Stimulated activated CD4-positive, alpha-beta T cell treated with anti-CD3 and anti-CD28 coated beads, Interleukin-2, amount 100 ng/mL, for 48 hours (primary cell): ENCODE measurements at regions not wholly inside any gene's neighbourhood (a gene's known extent, or its start where the extent isn't known, plus 50 kb on each side); places are given as distances from the start of the nearest gene placed in this dataset.

ENCODE experiments used
- DNase-seq, 2 donors: peaks; one replicate each; pipeline ENCODE4 v3.0.0-alpha.2; 2020

DNA sequence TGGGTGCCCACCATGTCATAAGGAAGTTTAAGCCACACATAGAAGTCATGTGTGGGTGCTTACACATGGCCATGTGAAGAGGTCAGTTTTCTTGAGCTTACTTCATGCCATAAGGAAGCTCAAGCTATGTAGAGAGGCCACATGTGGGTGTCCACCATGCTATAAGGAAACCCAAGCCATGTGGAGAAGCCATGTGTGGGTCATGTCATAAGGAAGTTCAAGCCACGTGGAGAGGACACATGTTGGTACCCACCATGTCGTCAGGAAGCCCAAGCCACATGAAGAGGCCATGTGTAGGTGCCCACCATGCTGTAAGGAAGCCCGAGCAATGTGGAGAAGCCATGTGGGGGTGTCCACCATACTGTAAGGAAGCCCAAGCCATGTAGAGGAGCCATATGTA lies 1089.2 kb upstream of the AUTS2 start:
- no peak for DNase-seq

DNA sequence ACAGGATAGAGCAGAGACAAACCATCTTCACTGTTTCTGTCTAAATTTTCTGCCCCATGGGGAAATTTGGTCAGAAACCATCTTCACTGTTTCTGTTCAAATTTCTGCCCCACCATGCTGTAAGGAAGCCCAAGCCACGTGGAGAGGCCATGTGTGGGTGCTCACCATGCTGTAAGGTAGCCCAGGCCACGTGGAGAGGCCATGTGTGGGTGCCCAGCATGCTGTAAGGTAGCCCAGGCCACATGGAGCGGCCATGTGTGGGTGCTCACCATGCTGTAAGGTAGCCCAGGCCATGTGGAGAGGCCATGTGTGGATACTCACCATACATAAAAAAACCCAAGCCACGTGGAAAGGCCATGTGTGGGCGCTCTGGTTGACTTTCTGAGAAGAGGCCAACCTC lies 1088.7 kb upstream of the AUTS2 start:
- no peak for DNase-seq

DNA sequence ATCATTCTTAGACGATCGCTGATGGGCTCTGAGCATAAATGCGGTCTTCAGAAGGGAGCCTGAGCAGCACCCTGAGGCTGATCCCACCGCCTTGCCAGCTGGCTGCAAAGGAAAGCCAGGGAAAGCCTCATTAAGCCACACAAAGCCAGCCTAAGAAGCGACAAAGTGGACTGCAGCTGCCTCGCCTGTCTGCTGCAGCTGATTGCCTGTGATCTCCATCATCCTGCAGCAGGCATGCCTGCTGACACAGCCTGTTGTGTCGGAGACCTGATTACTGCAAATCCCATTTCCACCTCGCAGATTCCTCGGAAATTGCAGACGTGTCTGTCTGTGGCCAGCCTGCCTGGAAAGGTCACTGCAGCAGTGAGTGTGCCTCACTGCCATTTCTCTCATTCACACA lies 1087.0 kb upstream of the AUTS2 start:
- no peak for DNase-seq

GRCh38 chr7:68512466-68512865 lies 1085.8 kb upstream of the AUTS2 start:
- DNase-seq: no peak

DNA sequence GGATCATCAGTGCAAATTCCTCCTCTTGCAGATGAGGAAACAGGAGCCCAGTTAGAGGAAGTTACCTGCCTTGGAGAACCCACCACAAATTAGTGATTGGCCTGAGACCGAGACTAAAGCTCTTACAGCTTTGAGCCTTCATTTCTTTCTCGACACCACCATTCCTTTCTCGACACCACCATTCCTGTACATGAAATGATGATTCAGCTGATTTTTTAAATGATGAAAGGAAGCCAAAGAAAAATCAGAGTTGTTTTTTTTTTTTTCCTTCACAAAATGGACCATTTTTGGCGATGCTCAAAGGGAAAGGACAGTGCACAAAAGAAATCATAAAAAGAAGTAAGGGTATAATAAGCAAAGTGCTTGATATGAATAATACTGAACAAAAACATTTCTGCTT lies 1080.2 kb upstream of the AUTS2 start:
- DNase-seq: no peak

DNA sequence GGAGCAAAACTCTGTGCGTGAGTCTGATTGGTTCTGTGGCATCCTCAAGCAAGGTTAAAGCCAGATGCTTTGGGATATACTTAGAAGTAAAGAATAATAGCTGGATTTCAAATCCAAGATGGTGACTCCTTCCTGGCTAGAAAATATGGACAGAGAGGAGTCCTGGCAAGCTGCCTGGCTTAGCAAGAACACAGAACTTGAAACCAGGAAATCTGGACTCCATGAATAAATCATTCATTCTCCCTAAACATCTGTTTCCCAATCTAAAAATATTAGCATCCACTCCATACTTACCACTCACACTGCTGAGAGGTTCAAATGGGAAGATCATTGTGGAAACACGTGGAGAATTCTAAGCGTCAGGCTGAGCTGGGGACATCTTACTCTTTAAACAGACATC lies 1074.1 kb upstream of the AUTS2 start:
- no peak for DNase-seq

GRCh38 chr7:68529221-68529620 lies 1069.1 kb upstream of the AUTS2 start:
- no peak for DNase-seq

DNA sequence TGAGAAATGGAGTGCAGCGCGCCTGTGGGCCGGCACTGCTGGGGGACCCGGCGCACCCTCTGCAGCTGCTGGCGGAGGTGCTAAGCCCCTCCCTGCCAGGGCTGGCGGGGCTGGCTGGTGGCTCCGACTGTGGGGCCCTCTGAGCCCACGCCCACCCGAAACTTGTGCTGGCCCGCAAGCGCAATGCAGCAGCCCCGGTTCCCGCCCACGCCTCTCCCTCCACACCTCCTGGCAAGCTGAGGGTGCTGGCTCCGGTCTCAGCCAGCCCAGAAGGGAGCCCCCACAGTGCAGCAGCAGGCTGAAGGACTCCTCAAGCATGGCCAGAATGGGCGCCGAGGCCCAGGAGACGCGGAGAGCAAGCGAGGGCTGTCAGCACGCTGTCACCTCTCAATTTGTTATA lies 1063.0 kb upstream of the AUTS2 start:
- DNase-seq: no peak

DNA sequence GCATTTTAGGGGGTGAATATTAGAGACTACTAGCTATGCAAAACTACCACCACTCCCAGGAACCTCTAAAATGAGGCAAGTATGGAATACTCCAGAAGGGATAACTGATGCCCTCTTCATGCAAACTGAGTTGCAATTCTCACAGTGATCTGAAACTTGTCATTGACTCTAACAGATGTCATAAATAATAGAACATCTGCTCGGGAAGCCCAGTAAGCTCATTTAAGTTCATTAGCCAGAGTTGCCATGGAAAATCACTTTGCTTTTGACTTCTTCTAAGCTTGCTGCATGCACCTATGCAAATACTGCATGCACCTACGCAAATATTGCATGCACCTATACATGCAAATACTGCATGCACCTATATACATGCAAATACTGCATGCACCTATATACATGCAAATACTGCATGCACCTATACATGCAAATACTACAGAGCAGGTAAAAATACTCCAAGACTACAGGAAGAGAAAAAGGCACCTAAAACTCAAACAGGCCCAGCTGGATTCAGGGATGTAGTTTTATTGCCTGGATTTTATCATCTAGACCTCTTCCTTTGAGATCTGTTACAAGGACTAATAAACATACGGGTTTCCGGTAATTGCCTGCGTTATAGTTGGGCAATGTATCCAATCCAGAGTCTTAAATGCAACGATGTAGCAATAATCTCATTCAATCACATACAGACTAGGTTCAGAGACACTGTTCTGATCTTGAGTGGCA lies 1061.1 kb upstream of the AUTS2 start:
- no peak for DNase-seq

- no peak for DNase-seq
Measured at GRCh38 chr7:68537774-68538071, 1060.6 kb upstream of the AUTS2 start.

DNA sequence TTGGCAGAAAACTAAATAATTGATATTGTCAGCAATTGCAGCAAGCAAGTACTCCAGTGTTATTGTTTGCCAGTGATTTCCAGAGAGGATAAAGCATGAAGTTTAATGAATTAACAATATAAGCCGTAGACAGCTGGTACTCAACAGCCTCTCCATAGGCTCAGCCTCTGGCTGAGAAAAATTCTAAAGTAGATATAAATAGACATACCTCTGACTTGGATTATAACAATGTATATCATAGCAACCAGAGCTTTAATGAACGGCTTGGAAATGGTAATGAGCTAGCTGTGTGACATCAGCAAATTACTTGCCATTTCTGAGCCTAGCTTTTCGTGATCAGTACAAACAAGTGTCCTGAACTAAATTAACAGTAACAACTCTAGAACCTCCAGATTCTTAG lies 1055.4 kb upstream of the AUTS2 start:
- DNase-seq: no peak

DNA sequence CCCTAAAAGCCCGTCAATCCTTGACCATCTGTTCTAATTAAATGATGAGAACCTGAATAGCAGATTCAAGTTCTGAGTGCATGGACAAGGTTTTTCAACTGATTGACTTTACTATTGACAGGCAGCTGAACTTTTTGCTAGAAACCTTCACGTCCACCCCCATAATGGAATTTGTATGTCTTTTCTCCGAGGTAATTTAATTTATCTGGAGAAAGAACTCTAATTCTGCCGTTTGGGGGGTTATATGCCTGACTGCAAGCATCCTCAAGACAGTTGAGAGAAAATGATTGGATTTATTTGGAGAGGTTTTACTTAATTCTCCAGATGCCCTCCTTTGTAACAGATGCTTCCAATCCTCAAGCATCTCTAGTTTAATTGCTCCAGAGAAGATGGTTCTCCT lies 1053.4 kb upstream of the AUTS2 start:
- no peak for DNase-seq

DNA sequence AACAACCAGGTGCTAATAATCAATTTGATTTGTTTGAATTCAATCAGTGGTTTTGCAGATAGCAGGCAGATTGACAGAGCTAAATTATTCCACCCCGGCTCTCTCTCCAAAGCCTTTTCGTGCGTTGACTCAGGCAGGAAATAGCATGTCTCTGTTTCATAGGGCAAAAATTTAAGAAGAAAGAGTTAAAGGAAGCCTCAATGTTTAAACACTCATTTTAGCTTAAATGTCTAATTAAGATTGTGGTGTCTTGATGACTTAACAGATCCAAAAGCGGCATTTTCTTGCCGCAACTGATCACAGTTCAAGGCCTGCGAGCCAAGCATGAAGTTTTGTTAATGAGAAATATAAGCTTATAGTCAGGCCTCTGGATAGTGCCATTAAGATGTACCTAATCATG lies 1051.1 kb upstream of the AUTS2 start:
- no peak for DNase-seq

GRCh38 chr7:68547799-68548198 lies 1050.5 kb upstream of the AUTS2 start:
- DNase-seq: no peak

GRCh38 chr7:68550027-68550426 lies 1048.2 kb upstream of the AUTS2 start:
- no peak for DNase-seq

- DNase-seq: no peak
Measured at GRCh38 chr7:68550635-68551034, 1047.6 kb upstream of the AUTS2 start.

GRCh38 chr7:68556537-68556936 lies 1041.7 kb upstream of the AUTS2 start:
- no peak for DNase-seq

GRCh38 chr7:68559518-68559917 lies 1038.8 kb upstream of the AUTS2 start:
- no peak for DNase-seq

- no peak for DNase-seq
Measured at GRCh38 chr7:68562323-68562899, 1035.9 kb upstream of the AUTS2 start.

DNA sequence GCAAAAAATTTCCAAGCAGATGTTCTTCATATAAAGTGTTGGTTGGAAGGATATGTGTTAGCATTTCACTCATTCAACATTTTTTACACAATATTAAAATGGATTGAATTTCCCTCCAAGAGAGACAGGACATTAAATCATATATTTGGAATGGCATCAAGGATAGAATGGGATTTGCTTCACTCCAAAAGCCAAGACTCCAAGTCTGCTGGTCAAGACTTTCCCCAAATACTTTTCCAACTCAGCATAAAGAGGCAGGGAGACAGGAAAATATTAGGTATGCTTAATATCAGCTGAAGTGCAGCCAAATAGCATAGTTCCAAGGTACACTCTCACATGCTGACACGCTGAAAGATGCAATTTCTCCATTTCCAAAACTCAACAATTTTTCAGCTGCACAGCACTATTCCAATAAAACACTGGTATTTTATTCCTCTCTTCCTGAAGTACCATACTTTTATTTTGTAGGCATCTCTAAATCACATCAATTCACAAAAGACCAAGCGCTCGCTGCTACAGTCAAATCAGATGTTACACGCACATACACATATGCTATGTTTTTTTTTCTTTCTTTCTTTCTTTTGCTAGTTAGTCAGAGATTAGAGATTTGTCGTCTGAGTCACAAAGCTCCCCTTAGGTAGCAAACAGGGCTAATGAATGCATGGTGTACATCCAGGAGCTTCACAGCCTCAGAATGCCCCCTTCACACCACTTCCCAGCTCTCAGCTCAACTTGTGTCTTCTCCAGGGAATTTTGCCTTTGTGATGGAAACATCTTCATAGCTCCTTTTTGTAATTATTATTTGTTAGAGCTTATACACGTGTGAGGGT lies 1033.8 kb upstream of the AUTS2 start:
- no peak for DNase-seq

- no peak for DNase-seq
Measured at GRCh38 chr7:68571286-68571685, 1027.0 kb upstream of the AUTS2 start.

GRCh38 chr7:68573271-68574005 lies 1024.8 kb upstream of the AUTS2 start:
- DNase-seq: no peak

DNA sequence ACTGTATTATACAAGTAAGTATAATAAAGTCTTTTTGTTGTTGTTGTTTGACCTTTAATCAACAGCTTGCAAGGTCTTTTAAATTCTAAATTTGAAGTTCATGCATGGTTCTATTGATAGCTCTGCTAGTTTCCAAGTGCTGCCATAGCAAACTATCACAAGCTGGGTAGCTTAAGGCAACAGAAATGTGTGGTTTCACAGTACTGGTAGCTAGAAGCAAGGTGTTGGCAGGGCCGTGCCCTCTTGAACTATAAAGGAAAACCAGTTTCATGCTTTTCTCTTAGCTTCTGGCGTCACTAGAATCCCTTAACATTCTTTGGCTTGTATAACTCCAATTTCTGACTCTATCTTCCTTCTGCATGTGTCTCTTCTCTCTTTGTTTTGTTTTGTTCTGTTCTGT lies 1021.9 kb upstream of the AUTS2 start:
- no peak for DNase-seq

GRCh38 chr7:68581417-68581816 lies 1016.9 kb upstream of the AUTS2 start:
- DNase-seq: no peak
